HCT116 (cell line): ENCODE measurements at regions not wholly inside any gene's neighbourhood (a gene's known extent, or its start where the extent isn't known, plus 50 kb on each side); places are given as distances from the start of the nearest gene placed in this dataset.

Experiments used
- ATF3 ChIP-seq: IDR thresholded peaks from 2 replicates; pipeline ENCODE4 v1.6.1; 2012
- CEBPB ChIP-seq: IDR thresholded peaks from 2 replicates; pipeline ENCODE4 v1.6.1; 2012; ENCODE audit warnings: low read depth
- CTCF ChIP-seq, 3 experiments: fragments of 200-600 bp in 1 of 3; sonication (generic) in 1 of 3; IDR thresholded peaks in 2 of 3; conservative IDR thresholded peaks in 1 of 3; 2 replicates each; pipeline ENCODE4 v1.5.1; 2012 to 2017; ENCODE audit warnings: low read depth in 2 of 3, low read length in 2 of 3, antibody characterized with exemption in 1 of 3, borderline replicate concordance in 1 of 3, control low read depth in 1 of 3, mild to moderate bottlenecking in 1 of 3, mixed read lengths in 1 of 3, mixed run types in 1 of 3, moderate library complexity in 1 of 3; ENCODE audit not compliant: insufficient read depth in 1 of 3
- MAX ChIP-seq: IDR thresholded peaks from 2 replicates; pipeline ENCODE4 v1.6.1; 2012
- REST ChIP-seq: IDR thresholded peaks from 2 replicates; pipeline ENCODE4 v1.6.1; 2012; ENCODE audit warnings: low read depth

GRCh38 chr6:16885411-16886160 lies 124.3 kb upstream of the ATXN1 start:
- TF ChIP-seq CTCF (IDR thresholded peaks at IDR 0.05 in 2 of 3, conservative IDR thresholded peaks at IDR 0.05 in 1 of 3; ENCODE audit: borderline replicate concordance in 1 of 3, insufficient read depth in 1 of 3, low read depth in 2 of 3, low read length in 2 of 3) (no peak), CEBPB (no peak), ATF3 (no peak), REST (no peak), MAX (no peak)
